GM12878 (cell line): ENCODE measurements at regions not wholly inside any gene's neighbourhood (a gene's known extent, or its start where the extent isn't known, plus 50 kb on each side); places are given as distances from the start of the nearest gene placed in this dataset.

Source experiments
- ATAC-seq: fragments of 200-7000 bp; cut with Tn5 transposase; 3 replicates; pipeline ENCODE4 v1.9.1; 2020; ENCODE audit warnings: mild to moderate bottlenecking, moderate library complexity
- BruUV-seq: library from RNA; stranded (reverse); fragments of 400-500 nt; replicated peaks from 2 replicates; lab custom pipeline; 2021; lab: Mats Ljungman, UMichigan
- CTCF ChIA-PET: fragments of 300-600 bp; sonication (Branson Sonifier 250); formaldehyde crosslinking; extraction: SDS; loops from one replicate; lab custom pipeline; 2021; ENCODE audit warnings: inconsistent platforms; lab: Yijun Ruan, JAX
- POLR2A ChIA-PET: fragments of 350-600 bp; formaldehyde crosslinking; extraction: SDS; loops from one replicate; lab custom pipeline; 2021; ENCODE audit warnings: inconsistent platforms; lab: Charles Lee
- RAD21 ChIA-PET: fragments of 300-600 bp; sonication (Branson Sonifier 250); formaldehyde crosslinking; loops from one replicate; lab custom pipeline; 2023; ENCODE audit warnings: antibody characterized with exemption; ENCODE audit not compliant: unreplicated experiment; lab: Charles Lee
- SMC1A ChIA-PET: fragments of 300-600 bp; sonication (Branson Sonifier 250); formaldehyde crosslinking; loops from one replicate; lab custom pipeline; 2023; ENCODE audit not compliant: unreplicated experiment, uncharacterized antibody; lab: Charles Lee
- DNase-seq: peaks from one replicate; pipeline ENCODE4 v3.0.0-alpha.2; 2011; ENCODE audit warnings: low read depth, low spot score
- FAIRE-seq: peaks from 3 replicates; lab custom pipeline; 2011; peaks lifted over from hg19 to GRCh38; lab: Jason Lieb, UNC
- H2AFZ ChIP-seq: 2 replicates; pipeline ENCODE4 v1.6.0; 2011; ENCODE audit warnings: low read depth, low read length, control low read depth; ENCODE audit not compliant: control insufficient read depth
- H3K27ac ChIP-seq: 2 replicates; pipeline ENCODE4 v1.5.1; 2011; ENCODE audit warnings: control low read depth; ENCODE audit not compliant: control insufficient read depth, insufficient read depth
- H3K27me3 ChIP-seq, 2 experiments: replicated peaks in 1 of 2; 2 replicates each; pipeline versions ENCODE4 v1.6.0 to v1.6.1; 2011; ENCODE audit warnings: low read length in 1 of 2; ENCODE audit not compliant: control insufficient read depth in 2 of 2, insufficient read depth in 2 of 2
- H3K36me3 ChIP-seq, 2 experiments: 2 replicates each; pipeline ENCODE4 v1.5.1; 2011; ENCODE audit warnings: low read length in 1 of 2; ENCODE audit not compliant: control insufficient read depth in 2 of 2, insufficient read depth in 2 of 2
- H3K4me1 ChIP-seq: 2 replicates; pipeline ENCODE4 v1.6.1; 2011; ENCODE audit warnings: mild to moderate bottlenecking, low read length, moderate library complexity, mixed read lengths; ENCODE audit not compliant: control insufficient read depth, insufficient read depth
- H3K4me2 ChIP-seq: 2 replicates; pipeline ENCODE4 v1.6.0; 2011; ENCODE audit warnings: control low read depth; ENCODE audit not compliant: control insufficient read depth, insufficient read depth
- H3K4me3 ChIP-seq: fragments of 200-600 bp; sonication (generic); 2 replicates; pipeline ENCODE4 v1.5.1; 2016
- H3K79me2 ChIP-seq: 2 replicates; pipeline ENCODE4 v1.6.0; 2011; ENCODE audit warnings: low read length; ENCODE audit not compliant: control insufficient read depth, insufficient read depth
- H3K9ac ChIP-seq: 2 replicates; pipeline ENCODE4 v1.8.0; 2011; ENCODE audit warnings: low read length, control low read depth, mixed read lengths; ENCODE audit not compliant: control insufficient read depth, insufficient read depth
- H3K9me3 ChIP-seq: replicated peaks from 3 replicates; pipeline ENCODE4 v1.5.1; 2011; ENCODE audit warnings: mild to moderate bottlenecking, low read length; ENCODE audit not compliant: control insufficient read depth, insufficient read depth
- H4K20me1 ChIP-seq: 2 replicates; pipeline ENCODE4 v1.6.0; 2011; ENCODE audit not compliant: control insufficient read depth, insufficient read depth
- CREB1 ChIP-seq: IDR thresholded peaks from 2 replicates; pipeline ENCODE4 v1.6.1; 2012; ENCODE audit warnings: low read depth, mild to moderate bottlenecking, inconsistent platforms
- HCFC1 ChIP-seq: fragments of 150-350 bp; IDR thresholded peaks from 2 replicates; pipeline ENCODE4 v1.6.1; 2014; ENCODE audit warnings: low read length
- KDM1A ChIP-seq: fragments of 200-600 bp; sonication (generic); IDR thresholded peaks from 2 replicates; pipeline ENCODE4 v1.6.1; 2016; ENCODE audit warnings: borderline replicate concordance
- RAD51 ChIP-seq: fragments of 450-650 bp; IDR thresholded peaks from 2 replicates; pipeline ENCODE4 v1.6.1; 2016; ENCODE audit warnings: moderate library complexity, mild to moderate bottlenecking, inconsistent platforms
- SIN3A ChIP-seq: IDR thresholded peaks from 2 replicates; pipeline ENCODE4 v1.6.1; 2012; ENCODE audit warnings: low read depth, low read length, improper control_type of control experiment
- STAT3 ChIP-seq: IDR thresholded peaks from 2 replicates; pipeline ENCODE4 v1.6.1; 2011; ENCODE audit warnings: low read depth, low read length, improper control_type of control experiment
- WRNIP1 ChIP-seq: IDR thresholded peaks from 2 replicates; pipeline ENCODE4 v1.6.1; 2011; ENCODE audit warnings: low read depth, low read length, improper control_type of control experiment, borderline replicate concordance
- WGBS: methylation state at CpG from one replicate; pipeline ENCODE4 v1.1.6; 2016; ENCODE audit warnings: low lambda C conversion rate; ENCODE audit not compliant: insufficient replicate concordance, insufficient coverage; ENCODE audit errors: missing lambda C conversion rate; 5-methylcytosine and 5-hydroxymethylcytosine counted together
- in situ Hi-C: fragments of 300-500 bp; cut with MboI; formaldehyde crosslinking; loops from 9 replicates; pipeline ENCODE4 v1.14.3; 2018; ENCODE audit warnings: mixed read lengths
- intact Hi-C: fragments of 100-400 bp; cut with micrococcal nuclease; formaldehyde crosslinking; loops from one replicate; pipeline ENCODE4 v1.14.2; 2022; ENCODE audit not compliant: unreplicated experiment

DNA sequence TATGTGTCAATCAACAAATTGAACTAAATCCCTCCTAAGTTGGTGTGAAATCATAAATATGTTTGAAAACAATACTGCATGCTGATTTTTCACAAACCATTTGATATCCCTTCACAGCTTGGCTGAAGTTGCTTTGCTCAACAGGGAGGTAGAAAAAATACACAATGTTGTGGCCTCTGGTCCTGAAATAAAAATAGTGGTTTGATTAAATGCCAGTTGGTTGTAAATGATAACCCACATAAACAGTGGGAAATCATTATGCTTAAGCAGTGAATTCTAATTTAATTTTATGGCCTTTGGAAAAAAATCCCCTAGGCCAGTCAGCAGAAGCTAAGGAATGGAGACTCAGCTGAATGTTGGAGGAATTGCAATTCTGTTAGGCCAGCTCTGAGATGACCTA is 359.4 kb upstream of the CWC22 start:
- SMC1A ChIA-PET: interaction anchor here (0.9 to 1.6 kb wide), 5 partner anchors 13 to 84 kb away, joined by 3 to 5 read pairs (median 3); no protein-coding TSS in a partner anchor
- intact Hi-C loops: no loop called here
- H3K4me2 ChIP-seq: no peak overlapping the region
- no peak overlapping the region for H3K27ac ChIP-seq
- no peaks in the 10 kb centered on the region for H3K4me1 ChIP-seq
- no peak for DNase-seq
- no peak for ATAC-seq
- H3K36me3 ChIP-seq: no peaks in the 10 kb centered on the region
- RAD21 ChIA-PET: no interaction called here
- TF ChIP-seq RAD51: no peak
- TF ChIP-seq, all 136 proteins: peak for 0
- Histone ChIP-seq H3K27me3 (no peaks in the 10 kb centered on the region), H4K20me1 (no peaks in the 10 kb centered on the region), H3K4me3 (no peak overlapping the region), H3K9me3 (no peaks in the 10 kb centered on the region), H2AFZ (no peak overlapping the region), H3K9ac (no peak overlapping the region), H3K79me2 (no peaks in the 10 kb centered on the region)
- no TSS peak for BruUV-seq
- ChIA-PET POLR2A (no interaction called here), CTCF (no interaction called here)
- in situ Hi-C loops: no loop called here
- no peak for FAIRE-seq

DNA sequence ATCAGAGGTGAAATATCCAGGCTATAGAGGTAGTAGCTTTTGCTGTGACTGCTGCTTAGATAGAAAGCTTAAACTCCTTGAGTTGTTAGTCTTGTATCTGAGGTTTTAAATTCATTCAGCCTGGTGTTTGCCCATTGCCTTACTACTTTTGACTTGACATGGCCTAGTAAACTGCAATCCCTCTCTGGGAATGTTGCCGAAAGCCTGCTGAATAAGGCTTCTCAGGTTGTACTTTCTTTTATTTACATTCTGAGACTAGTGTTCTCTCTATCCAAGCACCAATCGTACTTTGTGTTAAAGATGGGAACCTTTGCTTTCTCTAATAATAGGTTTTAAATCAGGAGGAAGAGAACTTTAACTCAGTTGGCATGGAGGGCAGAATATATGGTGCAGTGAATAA is 357.6 kb upstream of the CWC22 start:
- CTCF ChIA-PET: interaction anchor here (1.0 kb wide), 1 partner anchor 15 kb away, joined by 4 read pairs; no protein-coding TSS in a partner anchor
- Histone ChIP-seq H3K27me3 (no peaks in the 10 kb centered on the region), H3K4me3 (no peak overlapping the region), H4K20me1 (no peaks in the 10 kb centered on the region), H3K4me1 (peaks cover 6% of the 10 kb centered on the region), H3K79me2 (no peaks in the 10 kb centered on the region), H3K9ac (no peak overlapping the region), H3K27ac (no peak overlapping the region), H3K4me2 (no peak overlapping the region), H3K9me3 (no peaks in the 10 kb centered on the region), H2AFZ (0 out of 2 replicates have a peak overlapping the region, but pooled peaks have one; percentile 4), H3K36me3 (no peaks in the 10 kb centered on the region)
- SMC1A ChIA-PET: interaction anchor here (1.0 to 1.8 kb wide), 2 partner anchors 9 to 11 kb away, joined by 3 to 10 read pairs; no protein-coding TSS in a partner anchor
- no peak for ATAC-seq
- no peak for TF ChIP-seq SIN3A
- TF ChIP-seq CREB1: no peak
- no peak for TF ChIP-seq HCFC1
- TF ChIP-seq KDM1A: no peak
- TF ChIP-seq STAT3: no peak
- no peak for TF ChIP-seq WRNIP1
- no TSS peak for BruUV-seq
- no peak for DNase-seq
- RAD21 ChIA-PET: no interaction called here
- POLR2A ChIA-PET: no interaction called here
- intact Hi-C loops: no loop called here
- FAIRE-seq: no peak
- 50% methylated on average over 2 of the region's 2 CpGs for WGBS
- in situ Hi-C loops: no loop called here
